ENCODE measurements at regions not wholly inside any gene's neighbourhood (a gene's known extent, or its start where the extent isn't known, plus 50 kb on each side); places are given as distances from the start of the nearest gene placed in this dataset.
"Not testable (repeated sequence)": the region's sequence is repeated elsewhere in the genome, so short reads cannot be mapped to it uniquely, and the experiment has no call there.

GRCh38 chr3:78091478-78092119 is 1051.7 kb downstream of the ROBO2 start:
- H3K9me3 ChIP-seq (ENCODE audit: insufficient read depth, low read depth, low read length): no peaks in the 10 kb centered on the region
- no peak overlapping the region for H3K9ac ChIP-seq (ENCODE audit: low read depth, low read length, poor library complexity, severe bottlenecking)
- H3K4me1 ChIP-seq (ENCODE audit: insufficient read depth, low read length, poor library complexity, severe bottlenecking): no peaks in the 10 kb centered on the region
- H3F3A ChIP-seq (ENCODE audit: low read depth): no peaks in the 10 kb centered on the region
- no peak overlapping the region for H3K4me3 ChIP-seq (ENCODE audit: low read length, poor library complexity, severe bottlenecking)
- no peaks in the 10 kb centered on the region for H3K79me2 ChIP-seq (ENCODE audit: insufficient read depth, low read length)
- no peak overlapping the region for H2AFZ ChIP-seq (ENCODE audit: low read length)
- H3K36me3 ChIP-seq (ENCODE audit: insufficient read depth, low read length): no peaks in the 10 kb centered on the region
- H3K27me3 ChIP-seq (ENCODE audit: insufficient read depth, low read length, poor library complexity, severe bottlenecking): no peaks in the 10 kb centered on the region
- H3K9me2 ChIP-seq (replicated peaks; ENCODE audit: low read depth, low read length): no peaks in the 10 kb centered on the region
- no peaks in the 10 kb centered on the region for H4K20me1 ChIP-seq (ENCODE audit: insufficient read depth, low read length, poor library complexity, severe bottlenecking)
- TF ChIP-seq CTCF (conservative IDR thresholded peaks at IDR 0.05; ENCODE audit: low read length) (no peak), EZH2phosphoT487 (IDR thresholded peaks at IDR 0.05; ENCODE audit: borderline replicate concordance) (no peak)
- H3K4me2 ChIP-seq (ENCODE audit: low read depth, low read length, poor library complexity, severe bottlenecking): no peak overlapping the region

DNA sequence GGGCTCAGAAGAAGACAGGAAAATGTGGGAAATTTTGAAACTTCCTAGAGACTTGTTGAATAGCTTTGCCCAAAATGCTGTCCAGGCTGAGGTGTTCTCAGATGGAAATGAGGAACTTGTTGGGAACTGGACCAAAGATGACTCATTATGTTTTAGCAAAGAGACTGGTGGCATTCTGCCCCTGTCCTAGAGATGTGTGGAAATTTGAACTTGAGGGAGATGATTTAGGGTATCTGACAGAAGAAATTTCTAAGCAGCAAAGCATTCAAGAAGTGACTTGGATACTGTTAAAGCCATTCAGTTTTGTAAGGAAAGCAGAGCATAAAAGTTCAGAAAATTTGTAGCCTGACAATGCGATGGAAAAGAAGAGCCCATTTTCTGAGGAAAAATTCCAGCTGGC is 1052.7 kb downstream of the ROBO2 start:
- not testable (repeated sequence) for H2AFZ ChIP-seq (ENCODE audit: low read length); H3K27me3 ChIP-seq (ENCODE audit: insufficient read depth, low read length, poor library complexity, severe bottlenecking); H3K9me2 ChIP-seq (replicated peaks; ENCODE audit: low read depth, low read length); H3K9me3 ChIP-seq (ENCODE audit: insufficient read depth, low read depth, low read length); H3F3A ChIP-seq (ENCODE audit: low read depth); H3K79me2 ChIP-seq (ENCODE audit: insufficient read depth, low read length); H4K20me1 ChIP-seq (ENCODE audit: insufficient read depth, low read length, poor library complexity, severe bottlenecking); H3K9ac ChIP-seq (ENCODE audit: low read depth, low read length, poor library complexity, severe bottlenecking); H3K4me2 ChIP-seq (ENCODE audit: low read depth, low read length, poor library complexity, severe bottlenecking); H3K36me3 ChIP-seq (ENCODE audit: insufficient read depth, low read length); H3K4me3 ChIP-seq (ENCODE audit: low read length, poor library complexity, severe bottlenecking); H3K4me1 ChIP-seq (ENCODE audit: insufficient read depth, low read length, poor library complexity, severe bottlenecking)

DNA sequence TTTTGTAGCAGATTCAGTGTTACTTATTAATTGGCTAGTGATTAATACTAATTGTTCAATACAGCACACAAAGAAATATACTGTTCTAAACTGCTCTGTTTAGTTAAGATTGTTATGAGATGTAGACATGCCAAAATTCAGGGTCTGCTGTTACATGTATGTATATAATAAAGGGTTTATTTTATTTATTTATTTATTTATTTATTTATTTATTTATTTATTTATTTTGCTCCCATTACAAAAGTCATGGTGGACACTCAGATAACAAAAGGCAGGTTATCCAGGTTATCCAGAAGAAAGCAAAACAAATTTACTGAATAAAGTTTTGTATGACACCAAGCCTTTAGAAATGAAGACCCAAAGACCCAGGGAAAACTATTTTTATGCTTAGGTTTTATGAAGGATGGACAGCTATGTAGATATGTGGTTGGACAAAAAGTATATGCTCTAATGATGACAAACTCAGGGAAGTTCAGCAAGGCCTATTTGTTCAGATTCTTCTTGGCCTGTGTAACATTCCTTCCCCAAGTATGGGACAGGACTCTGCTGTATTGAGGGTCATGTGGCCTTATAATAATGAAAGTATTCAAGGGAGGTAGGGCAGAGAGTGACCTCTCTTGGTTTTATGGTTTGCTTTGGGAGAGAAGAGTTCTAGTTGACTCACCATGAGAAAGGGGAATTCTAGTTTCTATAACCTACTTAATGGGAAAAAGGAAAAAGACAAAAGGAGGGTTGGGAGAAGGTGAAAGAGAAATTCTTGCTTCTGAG is 1056.8 kb downstream of the ROBO2 start:
- Histone ChIP-seq H3K4me2 (ENCODE audit: low read depth, low read length, poor library complexity, severe bottlenecking) (no peak overlapping the region), H3F3A (ENCODE audit: low read depth) (no peaks in the 10 kb centered on the region), H3K27me3 (ENCODE audit: insufficient read depth, low read length, poor library complexity, severe bottlenecking) (no peaks in the 10 kb centered on the region), H3K4me1 (ENCODE audit: insufficient read depth, low read length, poor library complexity, severe bottlenecking) (no peaks in the 10 kb centered on the region), H3K9me2 (replicated peaks; ENCODE audit: low read depth, low read length) (no peaks in the 10 kb centered on the region), H2AFZ (ENCODE audit: low read length) (no peak overlapping the region), H3K9me3 (ENCODE audit: insufficient read depth, low read depth, low read length) (no peaks in the 10 kb centered on the region), H3K36me3 (ENCODE audit: insufficient read depth, low read length) (no peaks in the 10 kb centered on the region), H3K9ac (ENCODE audit: low read depth, low read length, poor library complexity, severe bottlenecking) (no peak overlapping the region), H4K20me1 (ENCODE audit: insufficient read depth, low read length, poor library complexity, severe bottlenecking) (no peaks in the 10 kb centered on the region), H3K4me3 (ENCODE audit: low read length, poor library complexity, severe bottlenecking) (no peak overlapping the region), H3K79me2 (ENCODE audit: insufficient read depth, low read length) (no peaks in the 10 kb centered on the region)
- TF ChIP-seq EZH2phosphoT487 (IDR thresholded peaks at IDR 0.05; ENCODE audit: borderline replicate concordance) (no peak), CTCF (conservative IDR thresholded peaks at IDR 0.05; ENCODE audit: low read length) (no peak)
